Activated CD4-positive, CD25-positive, alpha-beta regulatory T cell treated with anti-CD3 and anti-CD28 coated beads, Interleukin-2, amount 50 U/mL, for 72 hours (primary cell): ENCODE measurements at regions not wholly inside any gene's neighbourhood (a gene's known extent, or its start where the extent isn't known, plus 50 kb on each side); places are given as distances from the start of the nearest gene placed in this dataset.
"Not testable (repeated sequence)": the region's sequence is repeated elsewhere in the genome, so short reads cannot be mapped to it uniquely, and the experiment has no call there.

Experiments
- DNase-seq: peaks from one replicate; pipeline ENCODE4 v3.0.0; 2021

DNA sequence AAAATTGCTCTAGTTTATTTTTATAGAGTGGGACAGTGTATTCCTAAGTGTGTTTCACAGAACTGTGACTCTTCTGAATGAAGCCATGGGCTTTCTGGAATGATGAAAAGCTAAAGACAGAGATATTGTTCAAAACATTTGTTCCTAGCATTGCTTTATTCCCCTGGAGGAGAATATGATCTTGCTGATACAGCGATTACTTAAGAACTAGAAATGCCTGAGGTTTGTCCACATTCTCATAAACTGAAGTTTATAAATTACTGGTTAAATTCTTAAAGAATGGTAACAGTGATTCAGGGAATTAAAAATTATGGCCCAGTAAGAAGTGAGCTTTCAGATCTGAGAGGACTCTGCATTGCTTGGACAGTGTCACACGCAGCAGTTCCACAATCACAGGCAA lies 690.3 kb downstream of the FAM181B start:
- DNase-seq: no peak

DNA sequence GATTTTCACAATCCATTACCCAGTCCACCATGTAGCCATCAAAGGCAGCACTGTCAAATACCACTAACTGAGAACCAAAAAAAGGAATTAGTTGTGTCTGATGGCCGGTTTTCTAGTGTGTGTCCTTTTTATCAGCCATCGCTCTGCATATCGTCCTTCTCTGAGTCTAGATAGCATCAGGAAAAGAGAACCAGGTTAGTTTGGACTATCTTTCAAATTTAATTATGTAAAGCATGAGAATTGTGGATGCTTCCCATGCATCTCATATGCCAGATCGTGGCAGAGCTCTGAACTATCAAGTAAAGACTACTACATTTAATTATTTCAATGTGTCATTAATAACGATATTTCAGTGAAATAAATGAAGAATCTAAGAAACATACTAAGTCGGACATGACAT lies 691.9 kb downstream of the FAM181B start:
- DNase-seq: no peak

- no peak for DNase-seq
These were observed 695.5 kb downstream of the FAM181B start for GRCh38 chr11:82038154-82038553.

GRCh38 chr11:82034527-82034926 lies 699.1 kb downstream of the FAM181B start:
- no peak for DNase-seq

- DNase-seq: not testable (repeated sequence)
These were observed 706.3 kb downstream of the FAM181B start for GRCh38 chr11:82027335-82027734.

- no peak for DNase-seq
These were observed 708.9 kb downstream of the FAM181B start for GRCh38 chr11:82024760-82025159.

- no peak for DNase-seq
These were observed 721.4 kb downstream of the FAM181B start for GRCh38 chr11:82012276-82012675.

DNA sequence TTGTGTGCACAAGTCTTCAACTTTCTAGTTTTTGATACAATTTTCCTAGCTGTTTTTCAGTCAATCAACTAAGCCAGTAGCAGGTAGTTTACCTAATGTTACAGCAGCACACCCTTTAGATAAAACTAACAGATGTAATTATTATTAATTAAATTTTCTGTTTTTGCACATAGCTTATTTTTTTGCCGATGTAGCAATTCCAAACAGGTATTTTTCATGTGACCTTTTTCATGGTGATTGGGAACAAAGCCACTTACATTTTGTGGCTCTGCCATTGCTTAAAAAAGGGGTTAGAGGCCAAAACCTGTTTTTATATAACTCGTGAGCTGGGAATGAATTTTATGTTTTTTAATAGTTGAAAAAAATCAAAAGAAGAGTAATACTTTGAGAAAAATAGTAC lies 724.5 kb downstream of the FAM181B start:
- DNase-seq: no peak

GRCh38 chr11:82007521-82007920 lies 726.1 kb downstream of the FAM181B start:
- DNase-seq: no peak

GRCh38 chr11:82004537-82005213 lies 729.0 kb downstream of the FAM181B start:
- DNase-seq: no peak

GRCh38 chr11:82003671-82004515 lies 729.8 kb downstream of the FAM181B start:
- no peak for DNase-seq

DNA sequence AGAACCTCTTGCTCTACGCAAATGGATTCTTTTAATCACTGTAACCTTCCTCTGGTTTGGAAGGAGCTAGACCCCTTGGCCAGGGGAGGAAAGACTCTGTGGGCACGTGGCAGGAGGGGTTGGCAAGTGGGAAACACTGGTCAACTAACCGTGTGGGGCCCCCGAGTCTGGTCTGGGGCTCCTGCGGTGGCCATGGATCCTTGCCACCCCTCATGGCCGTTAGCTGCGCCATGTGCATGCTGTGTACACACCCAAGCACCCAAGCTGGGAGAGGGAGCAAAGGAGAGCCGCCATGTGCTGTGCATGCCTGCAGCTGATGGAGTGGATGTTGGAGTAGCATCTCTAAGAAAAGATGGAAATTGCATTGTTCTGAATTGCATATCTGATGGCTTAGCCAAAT lies 730.6 kb downstream of the FAM181B start:
- no peak for DNase-seq

GRCh38 chr11:81995889-81996288 lies 737.8 kb downstream of the FAM181B start:
- no peak for DNase-seq

DNA sequence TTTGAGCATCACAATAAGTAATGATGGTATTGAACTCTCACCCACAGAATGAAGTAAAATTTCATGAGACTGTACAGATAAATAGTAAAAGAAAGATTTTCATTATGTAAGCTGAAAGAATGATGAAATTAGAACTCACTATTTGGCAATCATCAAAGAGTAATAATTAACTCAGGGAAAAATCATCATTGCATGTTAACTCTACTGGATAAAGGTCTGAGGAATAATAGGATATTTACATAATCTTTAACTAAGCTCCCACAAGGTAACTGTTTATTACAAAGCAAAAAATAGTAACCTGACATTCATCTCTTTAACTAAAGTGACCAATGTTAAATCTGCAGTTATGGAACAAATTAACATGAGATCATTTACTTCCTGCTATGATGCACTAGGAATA lies 739.9 kb downstream of the FAM181B start:
- no peak for DNase-seq

DNA sequence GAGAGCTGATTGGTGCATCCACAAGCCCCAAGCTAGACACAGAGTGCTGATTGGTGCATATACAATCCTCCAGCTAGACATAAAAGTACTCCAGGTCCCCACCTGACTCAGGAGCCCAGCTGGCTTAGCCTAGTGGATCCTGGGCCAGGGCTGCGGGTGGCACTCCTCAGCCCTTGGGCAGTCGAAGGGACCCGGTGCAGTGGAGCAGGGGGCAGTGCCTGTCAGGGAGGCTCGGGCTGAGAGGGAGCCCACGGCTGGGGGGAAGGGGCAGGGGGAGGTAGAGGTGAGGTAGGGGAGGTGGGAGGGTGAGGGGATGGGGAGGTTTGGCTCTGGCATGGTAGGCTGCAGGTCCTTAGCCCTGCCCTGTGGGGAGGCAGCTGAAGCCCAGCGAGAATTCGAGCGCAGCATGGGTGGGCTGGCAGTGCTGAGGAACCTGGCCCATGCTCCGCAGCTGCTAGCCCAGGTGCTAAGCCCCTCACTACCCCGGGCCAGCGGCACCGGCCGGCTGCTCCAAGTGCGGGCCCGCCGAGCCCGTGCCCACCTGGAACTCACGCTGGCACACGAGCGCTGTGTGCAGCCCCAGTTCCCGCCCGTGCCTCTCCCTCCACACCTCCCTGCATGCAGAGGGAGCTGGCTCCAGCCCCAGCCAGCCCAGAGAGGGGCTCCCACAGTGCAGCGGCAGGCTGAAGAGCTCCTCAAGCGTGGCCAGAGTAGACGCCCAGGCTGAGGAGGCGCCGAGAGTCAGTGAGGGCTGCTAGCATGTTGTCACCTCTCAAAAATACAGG lies 742.8 kb downstream of the FAM181B start:
- no peak for DNase-seq

DNA sequence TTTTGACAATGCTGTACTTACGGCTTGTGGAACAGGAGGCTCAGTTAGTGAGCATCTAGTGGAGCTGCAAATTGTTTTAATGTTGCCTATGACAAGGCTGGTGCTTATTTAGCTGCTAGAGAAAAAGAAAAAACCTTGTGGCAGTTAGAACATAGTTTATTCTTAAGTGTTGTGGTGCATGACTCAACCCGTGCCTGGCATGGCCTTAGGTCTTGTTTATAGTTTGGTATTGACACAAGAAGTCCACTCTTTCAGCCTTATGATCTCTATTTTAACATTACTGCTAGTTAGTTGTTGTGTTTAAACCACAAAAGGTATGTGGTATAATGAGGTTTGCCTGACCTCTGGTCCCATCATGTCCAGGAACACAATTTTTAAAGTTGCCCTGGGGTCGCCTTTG lies 744.6 kb downstream of the FAM181B start:
- no peak for DNase-seq

DNA sequence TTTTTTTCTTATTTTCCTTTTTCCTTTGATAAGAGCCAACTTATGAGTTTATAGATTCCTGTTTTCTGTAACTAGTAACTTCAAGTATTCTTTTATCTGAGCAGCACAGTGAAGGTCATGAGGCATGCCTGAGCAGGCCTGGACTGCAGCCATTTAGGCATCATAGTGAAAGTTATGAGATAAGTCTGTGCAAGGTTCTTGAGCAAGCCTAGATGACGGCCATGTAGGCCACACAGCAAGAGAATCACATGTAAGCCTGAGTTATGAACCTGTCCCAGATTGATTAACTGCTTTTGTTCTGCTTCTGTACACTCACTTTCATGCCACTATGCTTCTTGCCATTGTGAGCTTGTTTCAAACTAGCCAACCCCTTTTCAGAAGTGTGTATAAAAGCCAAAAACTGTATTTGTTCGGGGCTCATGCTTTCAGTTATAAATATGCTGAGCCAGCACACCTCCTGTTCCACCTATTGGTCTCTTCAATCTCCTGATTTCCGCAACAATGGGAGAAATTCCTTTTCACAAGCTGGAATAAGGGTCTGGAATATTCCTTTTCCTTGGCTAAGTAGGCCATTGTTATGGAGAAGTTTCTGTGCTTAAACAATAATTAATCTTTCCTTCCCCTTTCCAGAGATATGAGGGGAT lies 745.7 kb downstream of the FAM181B start:
- DNase-seq: no peak

DNA sequence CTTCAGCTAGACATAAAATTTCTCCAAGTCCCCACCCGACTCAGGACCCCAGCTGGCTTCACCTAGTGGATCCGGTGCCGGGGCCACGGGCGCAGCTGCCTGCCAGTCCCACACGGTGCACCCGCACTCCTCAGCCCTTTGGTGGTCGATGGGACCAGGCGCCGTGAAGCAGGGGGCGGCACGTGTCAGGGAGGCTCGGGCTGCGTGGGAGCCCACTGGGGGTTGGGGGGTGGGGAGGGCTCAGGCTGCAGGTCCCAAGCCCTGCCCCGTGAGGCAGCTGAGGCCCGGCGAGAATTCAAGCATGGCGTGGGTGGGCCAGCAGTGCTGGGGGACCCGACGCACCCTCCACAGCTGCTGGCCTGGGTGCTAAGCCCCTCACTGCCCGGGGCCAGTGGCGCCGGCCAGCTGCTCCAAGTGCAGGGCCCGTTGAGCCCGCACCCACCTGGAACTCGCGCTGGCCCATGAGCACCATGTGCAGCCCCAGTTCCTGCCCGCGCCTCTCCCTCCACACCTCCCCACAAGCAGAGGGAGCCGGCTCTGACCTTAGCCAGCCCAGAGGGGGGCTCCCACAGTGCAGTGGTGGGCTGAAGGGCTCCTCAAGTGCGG lies 747.0 kb downstream of the FAM181B start:
- DNase-seq: no peak

- no peak for DNase-seq
These were observed 754.2 kb downstream of the FAM181B start for GRCh38 chr11:81979448-81979847.

DNA sequence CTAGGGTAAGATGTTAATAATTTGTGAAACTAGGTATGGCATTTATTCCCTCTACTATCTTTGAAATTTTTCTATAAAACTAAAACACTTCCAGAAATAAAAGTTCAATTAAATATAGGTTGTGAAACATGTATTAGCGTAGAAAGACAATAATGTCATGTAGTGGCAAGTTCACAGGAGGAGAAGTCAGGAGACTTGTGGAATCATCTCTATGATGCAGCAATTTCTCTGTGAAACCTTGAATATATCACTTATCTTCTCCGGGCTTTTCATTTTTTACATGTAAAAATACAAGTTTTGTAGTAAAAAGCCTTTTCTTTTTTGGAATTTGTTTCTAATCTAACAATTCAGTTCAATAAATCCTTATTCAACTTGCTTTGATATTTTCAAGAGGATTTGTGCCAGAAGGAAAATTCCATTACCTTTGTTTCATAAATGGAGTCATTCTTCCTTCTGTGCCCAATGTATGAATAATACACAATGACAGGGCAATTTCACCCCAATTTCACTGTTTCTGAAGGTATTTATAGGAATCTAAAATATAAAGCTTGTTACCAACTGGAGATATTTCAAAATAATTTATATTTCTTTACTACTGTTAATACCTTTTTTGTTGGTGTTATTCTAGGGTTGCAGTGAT lies 758.3 kb downstream of the FAM181B start:
- DNase-seq: no peak

- no peak for DNase-seq
These were observed 762.8 kb downstream of the FAM181B start for GRCh38 chr11:81970886-81971285.

- DNase-seq: no peak
These were observed 766.4 kb downstream of the FAM181B start for GRCh38 chr11:81967242-81967641.
